ENCODE measurements at regions not wholly inside any gene's neighbourhood (a gene's known extent, or its start where the extent isn't known, plus 50 kb on each side); places are given as distances from the start of the nearest gene placed in this dataset.

DNA sequence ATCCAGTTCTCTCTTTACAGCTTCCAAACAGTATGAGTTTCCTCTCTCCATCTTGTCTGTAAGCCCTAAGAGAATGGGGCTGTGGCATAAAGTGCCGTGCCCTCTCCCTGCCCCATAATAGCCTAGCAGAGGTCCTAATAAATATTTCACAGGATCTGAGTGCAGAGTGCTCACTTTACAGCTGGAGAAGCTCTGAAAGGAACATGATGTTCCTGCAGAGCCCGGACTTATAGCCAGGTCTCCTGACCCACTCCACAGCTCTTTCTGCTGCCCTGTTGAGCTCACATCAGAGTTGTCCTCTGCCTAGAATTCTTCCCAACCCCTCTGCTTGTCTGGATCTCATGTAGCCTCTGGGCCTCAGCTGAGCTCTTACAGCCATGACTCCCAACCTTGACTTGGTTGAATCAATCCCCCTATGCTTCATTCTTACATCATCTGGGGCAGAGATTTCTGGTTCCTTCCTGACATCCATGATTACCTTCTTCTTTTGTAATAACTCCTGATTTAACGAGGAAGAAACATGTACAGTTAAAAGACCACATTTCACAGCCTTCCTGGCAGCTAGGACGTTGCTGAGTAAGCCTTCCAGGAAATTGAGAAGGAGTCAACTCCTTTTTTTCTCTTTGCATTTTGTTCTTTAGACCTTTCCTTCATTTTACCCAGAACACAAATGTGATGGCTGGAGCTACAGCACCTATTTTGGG is 135.3 kb downstream of the RPLP1 start:
- no peak overlapping the region for H3K27ac Mint-ChIP-seq
- ATAC-seq (replicated peaks) = no peak
- peaks cover 5% of the 10 kb centered on the region for H3K4me1 Mint-ChIP-seq
- H3K36me3 Mint-ChIP-seq (ENCODE audit: low read depth) = no peaks in the 10 kb centered on the region
- no peaks in the 10 kb centered on the region for H3K27me3 Mint-ChIP-seq
- no peak overlapping the region for H3K4me3 Mint-ChIP-seq
- no peaks in the 10 kb centered on the region for H3K9me3 Mint-ChIP-seq

- no peaks in the 10 kb centered on the region for H3K9me3 Mint-ChIP-seq
- ATAC-seq (replicated peaks) = no peak
- H3K36me3 Mint-ChIP-seq (ENCODE audit: low read depth) = no peaks in the 10 kb centered on the region
- H3K4me3 Mint-ChIP-seq = no peak overlapping the region
- H3K4me1 Mint-ChIP-seq = peaks cover 5% of the 10 kb centered on the region
- no peaks in the 10 kb centered on the region for H3K27me3 Mint-ChIP-seq
- no peak overlapping the region for H3K27ac Mint-ChIP-seq
Observed at GRCh38 chr15:69590201-69590710, 137.6 kb downstream of the RPLP1 start.

DNA sequence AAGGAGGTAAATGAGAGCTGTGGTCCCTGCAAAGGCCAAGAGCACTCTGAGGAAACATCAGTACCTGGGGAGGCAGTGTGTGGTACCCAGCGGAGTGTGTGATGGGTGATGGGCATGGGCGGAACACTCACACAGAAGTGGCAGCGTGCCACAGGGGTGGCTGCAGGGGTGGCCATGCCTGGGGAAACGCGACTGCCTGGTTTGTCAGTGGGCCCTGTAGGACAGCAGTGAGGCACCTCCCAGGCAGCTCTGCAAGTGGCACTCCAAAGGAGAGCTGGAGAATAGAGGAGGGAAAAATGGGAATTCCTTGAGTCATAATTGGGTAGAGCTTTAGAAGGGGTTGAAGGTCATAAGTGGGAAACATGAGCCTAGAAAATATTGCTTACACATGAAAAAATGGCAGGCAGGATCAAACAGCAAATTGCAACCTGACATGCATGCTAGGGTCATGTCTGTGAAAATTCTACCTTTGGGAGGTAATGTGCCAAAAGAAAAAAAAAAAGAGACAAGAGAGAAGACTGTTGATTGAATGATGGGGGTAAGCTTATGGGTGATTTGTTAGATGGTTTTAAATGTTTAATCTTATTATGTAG is 138.4 kb downstream of the RPLP1 start:
- no peak overlapping the region for H3K27ac Mint-ChIP-seq
- peaks cover 5% of the 10 kb centered on the region for H3K4me1 Mint-ChIP-seq
- no peak for ATAC-seq (replicated peaks)
- H3K36me3 Mint-ChIP-seq (ENCODE audit: low read depth) = no peaks in the 10 kb centered on the region
- H3K4me3 Mint-ChIP-seq = no peak overlapping the region
- no peaks in the 10 kb centered on the region for H3K9me3 Mint-ChIP-seq
- H3K27me3 Mint-ChIP-seq = peaks cover 3% of the 10 kb centered on the region

- Mint-ChIP-seq H3K27ac (no peak overlapping the region), H3K27me3 (peaks cover 4% of the 10 kb centered on the region), H3K4me1 (peaks cover 5% of the 10 kb centered on the region), H3K9me3 (no peaks in the 10 kb centered on the region), H3K4me3 (no peak overlapping the region), H3K36me3 (ENCODE audit: low read depth) (no peaks in the 10 kb centered on the region)
- peak; percentile 26 for ATAC-seq (replicated peaks)
Observed at GRCh38 chr15:69591905-69592508, 139.4 kb downstream of the RPLP1 start.

- no peak for ATAC-seq (replicated peaks)
- H3K4me3 Mint-ChIP-seq = no peak overlapping the region
- no peaks in the 10 kb centered on the region for H3K36me3 Mint-ChIP-seq (ENCODE audit: low read depth)
- H3K27ac Mint-ChIP-seq = no peak overlapping the region
- H3K4me1 Mint-ChIP-seq = peaks cover 3% of the 10 kb centered on the region
- no peaks in the 10 kb centered on the region for H3K9me3 Mint-ChIP-seq
- peaks cover 4% of the 10 kb centered on the region for H3K27me3 Mint-ChIP-seq
Observed at GRCh38 chr15:69592954-69593353, 140.3 kb downstream of the RPLP1 start.

DNA sequence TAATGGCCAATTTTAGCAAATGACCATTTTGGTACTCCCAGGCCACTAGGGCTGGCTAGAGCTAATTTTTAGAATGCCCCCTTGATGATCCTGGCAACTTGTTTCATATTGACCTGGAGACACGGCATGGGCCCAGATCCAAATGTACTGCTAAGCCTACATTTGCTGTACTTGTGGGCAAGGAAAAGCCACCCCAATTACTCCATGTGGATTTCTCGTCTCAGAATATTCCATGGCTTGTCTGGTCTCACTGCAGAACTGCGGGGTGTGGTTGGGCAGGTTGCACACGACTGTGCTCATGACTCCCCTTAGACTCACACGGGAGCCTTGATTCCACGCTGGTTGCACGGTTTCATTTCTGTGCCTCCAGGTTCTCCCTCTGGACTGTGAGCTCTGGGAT is 140.9 kb downstream of the RPLP1 start:
- H3K4me3 Mint-ChIP-seq = no peak overlapping the region
- H3K27me3 Mint-ChIP-seq = peaks cover 5% of the 10 kb centered on the region
- H3K9me3 Mint-ChIP-seq = no peaks in the 10 kb centered on the region
- no peaks in the 10 kb centered on the region for H3K36me3 Mint-ChIP-seq (ENCODE audit: low read depth)
- H3K4me1 Mint-ChIP-seq = no peaks in the 10 kb centered on the region
- ATAC-seq (replicated peaks) = no peak
- H3K27ac Mint-ChIP-seq = no peak overlapping the region

DNA sequence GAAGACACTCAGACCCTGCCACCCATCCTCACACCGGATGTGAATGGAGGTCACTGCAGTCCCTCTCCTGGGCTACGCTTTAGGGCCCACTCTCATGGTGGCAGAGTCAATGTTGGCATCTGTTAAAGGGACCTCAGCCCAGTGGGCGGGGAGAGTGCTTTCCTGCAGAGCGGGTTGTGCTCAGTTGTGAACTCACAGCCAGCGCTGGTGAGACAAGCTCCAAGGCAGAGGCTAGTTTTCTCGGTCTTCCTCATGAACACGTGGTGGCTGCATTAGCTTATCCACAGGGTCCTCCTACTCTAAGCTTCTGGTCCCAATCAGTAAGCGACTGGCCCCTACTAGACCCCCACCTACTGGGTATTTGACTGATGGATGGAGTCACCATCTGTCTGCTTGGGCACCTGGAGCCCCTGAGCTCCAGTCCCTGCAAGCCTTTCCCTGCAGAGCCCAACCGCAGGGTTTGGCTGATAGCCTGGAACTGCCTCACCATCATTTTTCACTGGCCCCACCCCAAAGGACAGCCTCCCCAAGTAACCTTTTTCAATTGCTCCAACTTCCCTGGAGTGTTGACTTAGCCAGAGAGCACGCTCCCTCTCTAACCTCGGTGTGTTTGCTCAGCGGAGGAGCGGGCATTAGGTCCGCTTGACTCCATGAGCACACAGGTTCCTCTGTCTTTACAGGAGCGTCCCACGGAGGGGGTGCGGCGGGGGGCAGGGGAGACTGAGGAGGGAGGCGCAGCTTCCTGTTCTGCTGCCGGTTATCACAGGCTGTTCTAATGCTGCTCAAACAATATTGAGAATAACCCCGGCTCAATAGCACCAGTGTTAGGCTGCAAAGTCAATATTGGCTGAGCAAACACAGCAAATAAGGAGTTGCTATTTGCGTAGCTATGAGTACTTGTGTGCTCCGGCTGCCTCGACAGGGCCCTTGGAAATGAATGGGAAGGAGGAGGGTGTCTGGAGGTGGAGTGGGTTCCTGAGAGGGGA is 141.7 kb downstream of the RPLP1 start:
- H3K36me3 Mint-ChIP-seq (ENCODE audit: low read depth) = no peaks in the 10 kb centered on the region
- no peak for ATAC-seq (replicated peaks)
- H3K27me3 Mint-ChIP-seq = peaks cover 10% of the 10 kb centered on the region
- H3K4me3 Mint-ChIP-seq = no peak overlapping the region
- no peaks in the 10 kb centered on the region for H3K4me1 Mint-ChIP-seq
- H3K9me3 Mint-ChIP-seq = no peaks in the 10 kb centered on the region
- H3K27ac Mint-ChIP-seq = no peak overlapping the region

- Mint-ChIP-seq H3K27me3 (peaks cover 10% of the 10 kb centered on the region), H3K9me3 (no peaks in the 10 kb centered on the region), H3K4me3 (no peak overlapping the region), H3K4me1 (no peaks in the 10 kb centered on the region), H3K27ac (no peak overlapping the region), H3K36me3 (ENCODE audit: low read depth) (no peaks in the 10 kb centered on the region)
- no peak for ATAC-seq (replicated peaks)
Observed at GRCh38 chr15:69595009-69595791, 142.6 kb downstream of the RPLP1 start.

GRCh38 chr15:69597061-69597592 is 144.5 kb downstream of the RPLP1 start:
- Mint-ChIP-seq H3K36me3 (ENCODE audit: low read depth) (no peaks in the 10 kb centered on the region), H3K27ac (no peak overlapping the region), H3K4me1 (no peaks in the 10 kb centered on the region), H3K9me3 (no peaks in the 10 kb centered on the region), H3K4me3 (no peak overlapping the region), H3K27me3 (peaks cover 10% of the 10 kb centered on the region)
- no peak for ATAC-seq (replicated peaks)

DNA sequence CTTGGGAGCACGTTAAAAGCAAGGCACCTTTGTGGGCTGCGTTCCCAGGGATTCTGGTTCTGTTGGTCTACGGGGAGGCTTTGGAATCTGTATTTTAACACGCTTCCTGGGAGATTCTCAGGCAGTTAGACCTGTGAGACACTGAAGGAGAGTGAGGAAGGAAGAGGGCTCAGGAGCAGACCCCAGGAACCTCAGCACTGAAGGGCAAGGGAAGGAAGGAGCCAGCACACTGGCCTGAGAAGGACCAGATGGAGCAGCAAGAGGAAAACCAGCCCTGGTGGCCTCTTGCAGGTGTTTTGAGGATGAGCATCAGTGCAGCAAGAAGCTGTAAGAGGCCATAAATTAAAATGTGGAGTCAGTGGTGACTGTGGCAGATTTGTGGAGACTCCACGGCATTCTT is 146.7 kb downstream of the RPLP1 start:
- peaks cover 12% of the 10 kb centered on the region for H3K27me3 Mint-ChIP-seq

DNA sequence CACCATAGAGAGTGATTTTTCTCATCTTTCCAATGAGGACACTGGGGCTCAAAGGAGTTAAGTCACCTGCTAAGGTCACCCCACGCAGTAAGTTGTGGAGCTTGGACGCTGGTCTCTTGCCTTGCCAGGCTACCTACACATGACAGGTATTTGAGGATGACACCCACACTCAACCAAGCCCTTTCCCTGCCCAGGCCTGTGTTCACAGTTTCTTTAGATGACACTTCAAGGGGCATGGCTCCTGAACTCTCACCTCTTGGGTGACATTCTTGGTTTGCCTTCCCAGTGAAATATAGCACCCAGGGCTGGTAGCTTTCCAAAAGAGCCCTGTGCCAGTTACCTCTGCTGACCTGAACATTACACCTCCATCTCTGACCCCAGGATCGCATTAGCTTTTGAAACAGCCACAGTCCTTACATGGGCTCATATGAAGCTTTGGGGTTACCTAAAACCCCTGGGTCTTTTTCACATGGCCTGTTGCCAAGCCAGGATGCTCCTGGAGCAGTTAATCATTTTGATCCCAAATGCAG is 148.0 kb downstream of the RPLP1 start:
- H3K4me1 Mint-ChIP-seq = peaks cover 6% of the 10 kb centered on the region
- peak overlapping the region; percentile 11 for H3K27ac Mint-ChIP-seq
- H3K27me3 Mint-ChIP-seq = peaks cover 12% of the 10 kb centered on the region
- no peak overlapping the region for H3K4me3 Mint-ChIP-seq
- H3K36me3 Mint-ChIP-seq (ENCODE audit: low read depth) = no peaks in the 10 kb centered on the region
- ATAC-seq (replicated peaks) = no peak
- no peaks in the 10 kb centered on the region for H3K9me3 Mint-ChIP-seq

More for the DNA sequence above, 146.7 kb downstream of the RPLP1 start:
- H3K27ac Mint-ChIP-seq = no peak overlapping the region
- no peak for ATAC-seq (replicated peaks)
- no peak overlapping the region for H3K4me3 Mint-ChIP-seq
- H3K4me1 Mint-ChIP-seq = peaks cover 6% of the 10 kb centered on the region
- no peaks in the 10 kb centered on the region for H3K36me3 Mint-ChIP-seq (ENCODE audit: low read depth)
- H3K9me3 Mint-ChIP-seq = no peaks in the 10 kb centered on the region

- Mint-ChIP-seq H3K27me3 (peaks cover 8% of the 10 kb centered on the region), H3K4me1 (peaks cover 15% of the 10 kb centered on the region), H3K4me3 (no peak overlapping the region), H3K27ac (peak overlapping the region; percentile 6), H3K9me3 (no peaks in the 10 kb centered on the region), H3K36me3 (ENCODE audit: low read depth) (no peaks in the 10 kb centered on the region)
- ATAC-seq (replicated peaks) = no peak
Observed at GRCh38 chr15:69601711-69602504, 149.3 kb downstream of the RPLP1 start.

DNA sequence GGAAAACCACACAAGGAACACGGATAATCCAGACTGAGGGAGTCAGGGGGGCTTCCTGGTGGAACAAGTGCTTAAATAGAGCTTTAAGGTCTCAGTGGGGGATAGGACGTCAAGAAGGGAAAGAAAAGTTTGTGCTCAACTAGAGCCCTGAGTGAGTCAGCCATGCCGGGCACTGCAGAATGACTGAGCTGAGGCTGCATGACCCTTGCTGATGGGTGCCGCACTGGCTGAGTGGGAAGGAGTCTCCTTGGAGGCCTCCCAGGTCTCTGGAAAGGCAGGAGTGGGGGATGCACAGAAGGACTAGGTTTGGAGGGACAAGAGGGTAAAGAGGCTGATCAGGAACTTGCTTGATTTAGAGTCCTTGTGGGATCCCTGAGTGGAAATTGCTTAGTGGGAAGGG is 150.3 kb downstream of the RPLP1 start:
- peaks cover 15% of the 10 kb centered on the region for H3K4me1 Mint-ChIP-seq
- H3K4me3 Mint-ChIP-seq = no peak overlapping the region
- no peaks in the 10 kb centered on the region for H3K36me3 Mint-ChIP-seq (ENCODE audit: low read depth)
- ATAC-seq (replicated peaks) = no peak
- peak overlapping the region; percentile 6 for H3K27ac Mint-ChIP-seq
- peaks cover 8% of the 10 kb centered on the region for H3K27me3 Mint-ChIP-seq
- H3K9me3 Mint-ChIP-seq = no peaks in the 10 kb centered on the region

Measured in activated T-helper 17 cell treated with anti-CD3 and anti-CD28 coated beads, Interleukin-2, amount 50 U/mL, for 72 hours (primary cell).